C1 segment of cervical spinal cord (tissue), 14 donors: ENCODE measurements at regions not wholly inside any gene's neighbourhood (a gene's known extent, or its start where the extent isn't known, plus 50 kb on each side); places are given as distances from the start of the nearest gene placed in this dataset.

ENCODE experiments used
- DNase-seq, 14 donors: peaks; one replicate each; lab custom pipeline; 2025; lab: John Stamatoyannopoulos, UW

- DNase-seq, result no peak
Observed at GRCh38 chr6:141321493-141322347, 811.0 kb upstream of the GJE1 start.

- DNase-seq, result no peak
Observed at GRCh38 chr6:141316236-141316635, 816.5 kb upstream of the GJE1 start.

GRCh38 chr6:141313986-141314385 is 818.7 kb upstream of the GJE1 start:
- no peak for DNase-seq

GRCh38 chr6:141309295-141309694 is 823.4 kb upstream of the GJE1 start:
- DNase-seq, result no peak

- no peak for DNase-seq
Observed at GRCh38 chr6:141307309-141307998, 825.3 kb upstream of the GJE1 start.

GRCh38 chr6:141303907-141304306 is 828.8 kb upstream of the GJE1 start:
- no peak for DNase-seq

- no peak for DNase-seq
Observed at GRCh38 chr6:141301779-141302178, 830.9 kb upstream of the GJE1 start.

GRCh38 chr6:141290941-141291721 is 841.6 kb upstream of the GJE1 start:
- no peak for DNase-seq

- DNase-seq, result no peak
Observed at GRCh38 chr6:141288947-141289346, 843.8 kb upstream of the GJE1 start.

GRCh38 chr6:141282263-141282662 is 850.5 kb upstream of the GJE1 start:
- no peak for DNase-seq

GRCh38 chr6:141269684-141270083 is 863.0 kb upstream of the GJE1 start:
- DNase-seq, result no peak

- no peak for DNase-seq
Observed at GRCh38 chr6:141267420-141267819, 865.3 kb upstream of the GJE1 start.

- DNase-seq, result no peak
Observed at GRCh38 chr6:141265756-141266623, 866.7 kb upstream of the GJE1 start.

- no peak for DNase-seq
Observed at GRCh38 chr6:141264101-141264500, 868.6 kb upstream of the GJE1 start.

- no peak for DNase-seq
Observed at GRCh38 chr6:141261672-141262060, 871.1 kb upstream of the GJE1 start.

GRCh38 chr6:141261016-141261671 is 871.6 kb upstream of the GJE1 start:
- DNase-seq, result no peak

- DNase-seq, result no peak
Observed at GRCh38 chr6:141260627-141261015, 872.1 kb upstream of the GJE1 start.

- no peak for DNase-seq
Observed at GRCh38 chr6:141259807-141260206, 872.9 kb upstream of the GJE1 start.

GRCh38 chr6:141259091-141259490 is 873.6 kb upstream of the GJE1 start:
- no peak for DNase-seq

GRCh38 chr6:141258516-141258915 is 874.2 kb upstream of the GJE1 start:
- DNase-seq, result no peak

- no peak for DNase-seq
Observed at GRCh38 chr6:141254336-141254735, 878.4 kb upstream of the GJE1 start.
